HS-5 (cell line): ENCODE measurements at regions not wholly inside any gene's neighbourhood (a gene's known extent, or its start where the extent isn't known, plus 50 kb on each side); places are given as distances from the start of the nearest gene placed in this dataset.
"Not testable (repeated sequence)": the region's sequence is repeated elsewhere in the genome, so short reads cannot be mapped to it uniquely, and the experiment has no call there.

Experiments
- DNase-seq: peaks from one replicate; pipeline ENCODE4 v3.0.0-alpha.2; 2012; ENCODE audit warnings: low read depth

DNA sequence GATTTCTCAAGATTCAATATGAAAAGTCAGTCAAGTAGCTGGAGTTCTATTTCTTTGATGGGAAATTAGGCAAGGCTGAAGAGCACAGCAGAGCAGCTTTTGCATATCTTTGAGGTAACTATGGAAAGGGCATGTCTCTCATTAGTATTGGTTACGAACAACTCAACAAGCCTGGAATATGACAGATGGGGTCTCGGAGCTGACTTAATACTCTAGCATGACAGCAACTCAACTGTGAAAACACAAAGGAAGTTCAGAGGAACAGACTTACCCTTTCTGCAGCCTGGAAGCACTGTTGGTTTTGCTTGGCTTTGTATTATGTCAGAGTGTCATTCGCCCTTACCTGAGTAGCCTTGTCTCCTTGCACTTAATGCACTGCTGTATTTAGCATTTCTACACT is 79.9 kb upstream of the AADAT start:
- DNase-seq = no peak

- no peak for DNase-seq
These were observed 77.9 kb upstream of the AADAT start for GRCh38 chr4:170167678-170168077.

DNA sequence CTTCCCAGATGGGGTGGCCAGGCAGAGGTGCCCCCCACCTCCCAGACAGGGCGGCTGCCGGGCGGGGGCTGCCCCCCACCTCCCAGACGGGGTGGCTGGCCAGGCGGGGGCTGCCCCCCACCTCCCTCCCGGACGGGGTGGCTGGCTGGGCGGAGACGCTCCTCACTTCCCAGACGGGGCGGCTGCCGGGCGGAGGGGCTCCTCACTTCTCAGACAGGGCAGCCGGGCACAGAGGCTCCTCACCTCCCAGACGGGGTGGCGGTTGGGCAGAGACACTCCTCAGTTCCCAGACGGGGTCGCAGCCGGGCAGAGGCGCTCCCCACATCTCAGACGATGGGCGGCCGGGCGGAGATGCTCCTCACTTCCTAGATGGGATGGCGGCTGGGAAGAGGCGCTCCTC is 76.4 kb upstream of the AADAT start:
- not testable (repeated sequence) for DNase-seq

DNA sequence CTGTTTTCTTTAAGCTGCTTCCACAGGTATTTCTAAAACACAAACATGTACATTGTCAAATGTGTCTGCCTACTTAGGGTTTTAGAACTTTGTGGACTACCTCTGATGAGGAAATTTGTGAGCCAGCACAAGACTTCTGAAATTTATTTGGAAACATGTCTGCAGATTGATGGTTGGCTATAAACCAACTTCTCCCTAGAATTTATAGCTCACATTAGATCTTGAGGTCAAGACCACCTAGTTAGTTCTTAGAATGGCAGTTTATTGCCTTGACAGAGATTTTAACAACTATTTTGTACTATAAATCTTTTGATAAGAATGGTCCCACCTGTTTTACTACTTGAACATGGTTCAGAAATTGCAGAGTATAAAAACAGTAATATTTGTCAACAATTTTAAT is 72.7 kb upstream of the AADAT start:
- no peak for DNase-seq

GRCh38 chr4:170157670-170158069 is 67.9 kb upstream of the AADAT start:
- DNase-seq = no peak

GRCh38 chr4:170145120-170145519 is 55.4 kb upstream of the AADAT start:
- DNase-seq = no peak

DNA sequence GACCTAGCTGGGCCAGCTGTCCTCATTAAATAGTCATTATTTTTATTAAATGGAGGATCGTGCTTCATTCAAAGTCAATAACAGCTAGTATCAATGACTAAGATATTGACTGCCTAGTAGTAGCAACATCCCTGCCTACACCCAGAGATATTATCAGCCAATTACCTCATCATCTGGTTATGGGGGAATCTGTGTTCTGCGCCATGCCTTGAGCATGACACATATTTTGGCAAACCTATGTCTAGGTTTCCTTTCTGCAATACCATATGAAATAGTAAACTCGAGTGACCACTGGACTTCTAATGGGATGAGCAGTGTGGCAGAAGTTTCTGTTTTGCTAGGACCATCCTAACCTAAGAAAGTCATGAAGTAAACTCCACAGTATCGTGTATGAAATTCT is 50.0 kb upstream of the AADAT start:
- DNase-seq = peak; percentile 73
